GM23338 (cell line): ENCODE measurements at regions not wholly inside any gene's neighbourhood (a gene's known extent, or its start where the extent isn't known, plus 50 kb on each side); places are given as distances from the start of the nearest gene placed in this dataset.

Source experiments
- ATAC-seq: fragments of 200-7000 bp; cut with Tn5 transposase; 3 replicates; pipeline ENCODE4 v1.9.1; 2020
- DNase-seq: peaks from one replicate; pipeline ENCODE4 v3.0.0-alpha.2; 2015; ENCODE audit warnings: low spot score
- H2AFZ ChIP-seq: fragments of 200-600 bp; sonication (generic); 2 replicates; pipeline ENCODE4 v1.8.0; 2016; ENCODE audit warnings: antibody characterized with exemption, mild to moderate bottlenecking, moderate library complexity
- H3F3A ChIP-seq: fragments of 200-600 bp; sonication (generic); replicated peaks from 2 replicates; pipeline ENCODE4 v1.8.0; 2017; ENCODE audit warnings: antibody characterized with exemption, mixed run types, low read depth
- H3K27ac ChIP-seq: fragments of 200-600 bp; sonication (generic); 2 replicates; pipeline ENCODE4 v1.6.1; 2016; ENCODE audit warnings: low read depth
- H3K27me3 ChIP-seq: fragments of 200-600 bp; sonication (generic); 2 replicates; pipeline ENCODE4 v1.8.0; 2016; ENCODE audit warnings: mild to moderate bottlenecking, mixed run types, moderate library complexity; ENCODE audit not compliant: insufficient read depth
- H3K36me3 ChIP-seq: fragments of 200-600 bp; sonication (generic); 2 replicates; pipeline ENCODE4 v1.8.0; 2016; ENCODE audit warnings: mild to moderate bottlenecking; ENCODE audit not compliant: insufficient read depth
- H3K4me1 ChIP-seq: fragments of 200-600 bp; sonication (generic); 2 replicates; pipeline ENCODE4 v1.8.0; 2016; ENCODE audit warnings: mild to moderate bottlenecking, moderate library complexity; ENCODE audit not compliant: insufficient read depth
- H3K4me2 ChIP-seq: fragments of 200-600 bp; sonication (generic); 2 replicates; pipeline ENCODE4 v1.7.1; 2017; ENCODE audit warnings: mixed run types
- H3K4me3 ChIP-seq: fragments of 200-600 bp; sonication (generic); 2 replicates; pipeline ENCODE4 v1.6.1; 2016; ENCODE audit warnings: mixed run types
- H3K79me2 ChIP-seq: fragments of 200-600 bp; sonication (generic); replicated peaks from 2 replicates; pipeline ENCODE4 v1.8.0; 2017; ENCODE audit warnings: mild to moderate bottlenecking; ENCODE audit not compliant: insufficient read depth
- H3K9me2 ChIP-seq: fragments of 200-600 bp; sonication (generic); 2 replicates; pipeline ENCODE4 v1.8.0; 2017; ENCODE audit not compliant: insufficient read depth
- H4K20me1 ChIP-seq: fragments of 200-600 bp; sonication (generic); replicated peaks from 2 replicates; pipeline ENCODE4 v1.8.0; 2017; ENCODE audit warnings: mild to moderate bottlenecking; ENCODE audit not compliant: insufficient read depth
- H3K27ac Mint-ChIP-seq: 2 replicates; pipeline ENCODE4 v1.8.0; 2020; ENCODE audit warnings: inconsistent platforms, mild to moderate bottlenecking, moderate library complexity, mixed read lengths
- H3K27me3 Mint-ChIP-seq: 3 replicates; pipeline ENCODE4 v1.8.0; 2022; ENCODE audit warnings: low read depth, mild to moderate bottlenecking, moderate library complexity, mixed read lengths, inconsistent platforms; ENCODE audit not compliant: insufficient read depth, poor library complexity
- H3K36me3 Mint-ChIP-seq: 3 replicates; pipeline ENCODE4 v1.8.0; 2021; ENCODE audit warnings: low read depth, mild to moderate bottlenecking, inconsistent platforms, moderate library complexity, mixed read lengths
- H3K4me1 Mint-ChIP-seq: 3 replicates; pipeline ENCODE4 v1.8.0; 2020; ENCODE audit warnings: mild to moderate bottlenecking, inconsistent platforms, mixed read lengths
- H3K4me3 Mint-ChIP-seq: 3 replicates; pipeline ENCODE4 v1.8.0; 2021; ENCODE audit warnings: moderate library complexity, mild to moderate bottlenecking, inconsistent platforms, mixed read lengths
- H3K9me3 Mint-ChIP-seq: 3 replicates; pipeline ENCODE4 v1.8.0; 2020; ENCODE audit warnings: moderate library complexity, mild to moderate bottlenecking, inconsistent platforms, mixed read lengths
- CREB1 ChIP-seq: fragments of 250-450 bp; sonication (Bioruptor Pico); IDR thresholded peaks from 2 replicates; pipeline ENCODE4 v1.5.0; 2020; ENCODE audit warnings: low read depth, mild to moderate bottlenecking, moderate library complexity
- CTCF ChIP-seq, 2 experiments: fragments of 200-600 bp in 1 of 2; sonication (generic) in 1 of 2; conservative IDR thresholded peaks; 2 replicates each; pipeline versions ENCODE4 v1.5.1 to v1.6.1; 2016 to 2017; ENCODE audit warnings: antibody characterized with exemption in 2 of 2, low read depth in 2 of 2, mild to moderate bottlenecking in 2 of 2, moderate library complexity in 1 of 2
- ETS1 ChIP-seq: IDR thresholded peaks from 2 replicates; pipeline ENCODE4 v1.6.1; 2016; ENCODE audit warnings: antibody characterized with exemption
- EZH2 ChIP-seq: fragments of 200-600 bp; sonication (generic); IDR thresholded peaks from one replicate; pipeline ENCODE4 v1.8.0; 2017; ENCODE audit warnings: antibody characterized with exemption, mild to moderate bottlenecking, low read depth; ENCODE audit not compliant: unreplicated experiment
- EZH2phosphoT487 ChIP-seq: fragments of 200-600 bp; sonication (generic); IDR thresholded peaks from one replicate; pipeline ENCODE4 v1.8.1; 2018; ENCODE audit warnings: antibody characterized with exemption; ENCODE audit not compliant: unreplicated experiment
- JUNB ChIP-seq: IDR thresholded peaks from one replicate; pipeline ENCODE4 v1.6.1; 2016; ENCODE audit warnings: antibody characterized with exemption; ENCODE audit not compliant: unreplicated experiment
- NANOG ChIP-seq: IDR thresholded peaks from 2 replicates; pipeline ENCODE4 v1.6.1; 2016; ENCODE audit warnings: antibody characterized with exemption, borderline replicate concordance
- POLR2AphosphoS5 ChIP-seq: IDR thresholded peaks from 2 replicates; pipeline ENCODE4 v1.6.1; 2016; ENCODE audit warnings: antibody characterized with exemption, low read depth
- REST ChIP-seq: IDR thresholded peaks from one replicate; pipeline ENCODE4 v1.6.1; 2018; ENCODE audit warnings: antibody characterized with exemption; ENCODE audit not compliant: unreplicated experiment
- STAT1 ChIP-seq: IDR thresholded peaks from one replicate; pipeline ENCODE4 v1.6.1; 2016; ENCODE audit warnings: antibody characterized with exemption; ENCODE audit not compliant: unreplicated experiment
- ZNF114 ChIP-seq: fragments of 250-450 bp; sonication (Bioruptor Pico); IDR thresholded peaks from 2 replicates; pipeline ENCODE4 v1.5.0; 2020; ENCODE audit warnings: mild to moderate bottlenecking, moderate library complexity
- ZNF331 ChIP-seq: fragments of 250-450 bp; sonication (Bioruptor Pico); IDR thresholded peaks from 2 replicates; pipeline ENCODE4 v1.5.0; 2020; ENCODE audit warnings: low read depth, mild to moderate bottlenecking, moderate library complexity
- ZNF462 ChIP-seq: fragments of 250-450 bp; sonication (Bioruptor Pico); IDR thresholded peaks from 2 replicates; pipeline ENCODE4 v1.5.0; 2020; ENCODE audit warnings: mild to moderate bottlenecking, moderate library complexity

- peaks cover 19% of the 10 kb centered on the region for H3K9me3 Mint-ChIP-seq
- no peaks in the 10 kb centered on the region; the same call in 2 of the 3 replicates for H3K4me1 Mint-ChIP-seq
- Histone ChIP-seq H3K4me1 (no peaks in the 10 kb centered on the region), H3K27ac (no peak overlapping the region), H4K20me1 (no peaks in the 10 kb centered on the region), H3K4me2 (no peak overlapping the region), H3K4me3 (no peak overlapping the region), H3K9me2 (no peaks in the 10 kb centered on the region), H3K27me3 (no peaks in the 10 kb centered on the region), H3K79me2 (no peaks in the 10 kb centered on the region), H2AFZ (no peak overlapping the region), H3K36me3 (no peaks in the 10 kb centered on the region), H3F3A (no peaks in the 10 kb centered on the region)
- ATAC-seq (no peak), DNase-seq (no peak)
- H3K27ac Mint-ChIP-seq, result no peak overlapping the region
- H3K27me3 Mint-ChIP-seq, result no peaks in the 10 kb centered on the region
- H3K36me3 Mint-ChIP-seq, result peaks cover 2% of the 10 kb centered on the region; the same call in 2 of the 3 replicates
- H3K4me3 Mint-ChIP-seq, result no peak overlapping the region
- TF ChIP-seq STAT1 (no peak), EZH2phosphoT487 (no peak), ZNF331 (CRISPR knock-in tag) (no peak), ZNF462 (CRISPR knock-in tag) (no peak), ETS1 (no peak), NANOG (no peak), POLR2AphosphoS5 (no peak), REST (no peak), CTCF (conservative IDR thresholded peaks at IDR 0.05; ENCODE audit: low read depth in 2 of 2) (no peak), EZH2 (no peak), CREB1 (CRISPR knock-in tag) (no peak), ZNF114 (CRISPR knock-in tag) (no peak), JUNB (no peak)
Measured at GRCh38 chr14:61870163-61870562, 107.9 kb downstream of the SNAPC1 start.
